ENCODE measurements at regions not wholly inside any gene's neighbourhood (a gene's known extent, or its start where the extent isn't known, plus 50 kb on each side); places are given as distances from the start of the nearest gene placed in this dataset.

DNA sequence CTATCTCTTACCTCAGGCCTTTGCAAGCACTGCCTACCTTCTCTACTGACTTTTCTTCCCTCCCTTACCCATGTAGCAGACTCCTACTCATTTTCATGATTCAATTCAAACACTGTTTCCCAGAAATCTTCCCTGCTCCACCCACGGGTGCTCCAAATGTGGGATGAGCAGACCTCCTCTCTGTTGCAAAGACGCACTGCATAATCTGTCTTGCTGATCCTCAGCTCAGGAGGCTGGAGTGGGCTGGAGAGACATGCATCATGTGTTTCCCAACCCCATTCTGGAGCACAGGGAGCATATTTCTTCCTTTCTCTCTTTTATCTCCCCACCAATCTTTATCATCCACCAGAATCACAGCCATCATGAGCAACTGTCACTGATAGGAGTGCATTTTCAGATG, 459.9 kb upstream of the NFIA start:
- H3K27ac ChIP-seq (ENCODE audit: control insufficient read depth, insufficient read depth, low read length) = no peak overlapping the region
- H4K20me1 ChIP-seq (ENCODE audit: control insufficient read depth, extremely low read depth, insufficient read depth, low read length) = no peaks in the 10 kb centered on the region
- H3K27me3 ChIP-seq (ENCODE audit: control insufficient read depth, extremely low read depth, insufficient read depth, low read length) = no peaks in the 10 kb centered on the region
- no peak overlapping the region for H3K4me2 ChIP-seq (ENCODE audit: control insufficient read depth, extremely low read depth, insufficient read depth, low read depth, low read length)
- FAIRE-seq (no peak), DNase-seq (ENCODE audit: low read depth, low spot score) (no peak)
- H3K9me3 ChIP-seq (ENCODE audit: control insufficient read depth, low read depth, low read length) = no peaks in the 10 kb centered on the region
- no peaks in the 10 kb centered on the region for H3K79me2 ChIP-seq (ENCODE audit: control insufficient read depth, insufficient read depth, low read length)
- H3K4me3 ChIP-seq (ENCODE audit: control insufficient read depth in 2 of 3, extremely low read depth in 1 of 3, insufficient read depth in 2 of 3, low read depth in 1 of 3, low read length in 3 of 3) = no peak overlapping the region
- dilution Hi-C loops (cut with MboI; ENCODE audit: extremely low pct_ligation_motif_present, low sequenced_read_pairs) = no loop called here
- no peaks in the 10 kb centered on the region for H3K9me1 ChIP-seq (ENCODE audit: control insufficient read depth, extremely low read depth, insufficient read depth, low read length)
- no peaks in the 10 kb centered on the region for H3K36me3 ChIP-seq (ENCODE audit: control insufficient read depth in 2 of 2, extremely low read depth in 1 of 2, insufficient read depth in 2 of 2, low read length in 2 of 2)
- TF ChIP-seq, protein P1, sequence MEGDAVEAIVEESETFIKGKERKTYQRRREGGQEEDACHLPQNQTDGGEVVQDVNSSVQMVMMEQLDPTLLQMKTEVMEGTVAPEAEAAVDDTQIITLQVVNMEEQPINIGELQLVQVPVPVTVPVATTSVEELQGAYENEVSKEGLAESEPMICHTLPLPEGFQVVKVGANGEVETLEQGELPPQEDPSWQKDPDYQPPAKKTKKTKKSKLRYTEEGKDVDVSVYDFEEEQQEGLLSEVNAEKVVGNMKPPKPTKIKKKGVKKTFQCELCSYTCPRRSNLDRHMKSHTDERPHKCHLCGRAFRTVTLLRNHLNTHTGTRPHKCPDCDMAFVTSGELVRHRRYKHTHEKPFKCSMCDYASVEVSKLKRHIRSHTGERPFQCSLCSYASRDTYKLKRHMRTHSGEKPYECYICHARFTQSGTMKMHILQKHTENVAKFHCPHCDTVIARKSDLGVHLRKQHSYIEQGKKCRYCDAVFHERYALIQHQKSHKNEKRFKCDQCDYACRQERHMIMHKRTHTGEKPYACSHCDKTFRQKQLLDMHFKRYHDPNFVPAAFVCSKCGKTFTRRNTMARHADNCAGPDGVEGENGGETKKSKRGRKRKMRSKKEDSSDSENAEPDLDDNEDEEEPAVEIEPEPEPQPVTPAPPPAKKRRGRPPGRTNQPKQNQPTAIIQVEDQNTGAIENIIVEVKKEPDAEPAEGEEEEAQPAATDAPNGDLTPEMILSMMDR (optimal IDR thresholded peaks at IDR 0.05 in 1 of 3, IDR thresholded peaks at IDR 0.05 in 1 of 3, conservative IDR thresholded peaks at IDR 0.05 in 1 of 3; ENCODE audit: extremely low read depth in 1 of 3, insufficient read depth in 2 of 3, low read length in 3 of 3) = no peak
- no peak for TF ChIP-seq EZH2 (IDR thresholded peaks at IDR 0.05; ENCODE audit: low read length)
- no peak overlapping the region for H2AFZ ChIP-seq (ENCODE audit: control insufficient read depth, low read length)
- H3K4me1 ChIP-seq (ENCODE audit: control insufficient read depth, extremely low read depth, insufficient read depth, low read length) = no peaks in the 10 kb centered on the region
- H3K9ac ChIP-seq (ENCODE audit: control insufficient read depth, extremely low read depth, insufficient read depth, low read length) = no peak overlapping the region

DNA sequence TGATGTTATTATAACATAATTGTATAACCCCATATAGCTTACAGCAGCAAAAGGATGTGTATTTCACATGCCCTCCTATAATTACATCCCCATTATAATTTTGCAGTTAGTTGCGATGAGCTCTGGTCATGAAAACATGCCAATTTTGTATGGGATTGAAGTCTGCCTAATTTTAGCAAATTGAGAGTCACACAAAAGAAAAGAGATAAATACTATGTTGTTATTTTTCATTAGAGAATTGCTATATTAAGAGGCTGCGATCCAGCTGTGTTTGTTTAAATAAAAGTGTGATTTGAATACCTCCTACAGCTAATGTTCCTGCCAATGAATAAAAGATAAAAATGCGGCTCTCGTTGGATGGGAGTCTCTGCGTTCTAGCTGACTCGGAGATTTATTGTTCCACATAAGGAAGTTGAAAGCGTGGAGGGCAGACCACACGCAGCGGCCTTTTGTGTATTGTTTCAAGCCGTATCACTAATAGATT, 461.0 kb upstream of the NFIA start:
- Histone ChIP-seq H3K27me3 (ENCODE audit: control insufficient read depth, extremely low read depth, insufficient read depth, low read length) (no peaks in the 10 kb centered on the region), H3K9me3 (ENCODE audit: control insufficient read depth, low read depth, low read length) (no peaks in the 10 kb centered on the region), H3K9me1 (ENCODE audit: control insufficient read depth, extremely low read depth, insufficient read depth, low read length) (no peaks in the 10 kb centered on the region), H3K79me2 (ENCODE audit: control insufficient read depth, insufficient read depth, low read length) (no peaks in the 10 kb centered on the region), H3K27ac (ENCODE audit: control insufficient read depth, insufficient read depth, low read length) (no peak overlapping the region), H2AFZ (ENCODE audit: control insufficient read depth, low read length) (no peak overlapping the region), H3K36me3 (ENCODE audit: control insufficient read depth in 2 of 2, extremely low read depth in 1 of 2, insufficient read depth in 2 of 2, low read length in 2 of 2) (no peaks in the 10 kb centered on the region), H4K20me1 (ENCODE audit: control insufficient read depth, extremely low read depth, insufficient read depth, low read length) (no peaks in the 10 kb centered on the region), H3K4me3 (ENCODE audit: control insufficient read depth in 2 of 3, extremely low read depth in 1 of 3, insufficient read depth in 2 of 3, low read depth in 1 of 3, low read length in 3 of 3) (no peak overlapping the region), H3K4me2 (ENCODE audit: control insufficient read depth, extremely low read depth, insufficient read depth, low read depth, low read length) (no peak overlapping the region), H3K4me1 (ENCODE audit: control insufficient read depth, extremely low read depth, insufficient read depth, low read length) (no peaks in the 10 kb centered on the region), H3K9ac (ENCODE audit: control insufficient read depth, extremely low read depth, insufficient read depth, low read length) (no peak overlapping the region)
- TF ChIP-seq EZH2 (IDR thresholded peaks at IDR 0.05; ENCODE audit: low read length) = no peak
- TF ChIP-seq, protein P1 (optimal IDR thresholded peaks at IDR 0.05 in 1 of 3, IDR thresholded peaks at IDR 0.05 in 1 of 3, conservative IDR thresholded peaks at IDR 0.05 in 1 of 3; ENCODE audit: extremely low read depth in 1 of 3, insufficient read depth in 2 of 3, low read length in 3 of 3) = no peak
- DNase-seq (ENCODE audit: low read depth, low spot score) = no peak
- dilution Hi-C loops (cut with MboI; ENCODE audit: extremely low pct_ligation_motif_present, low sequenced_read_pairs) = no loop called here
- no peak for FAIRE-seq

All from keratinocyte (primary cell).